Loucy (cell line): ENCODE measurements at regions not wholly inside any gene's neighbourhood (a gene's known extent, or its start where the extent isn't known, plus 50 kb on each side); places are given as distances from the start of the nearest gene placed in this dataset.

ENCODE experiments used
- H2AFZ ChIP-seq: fragments of 200-600 bp; sonication (generic); 2 replicates; pipeline ENCODE4 v1.6.0; 2016; ENCODE audit warnings: antibody characterized with exemption, mild to moderate bottlenecking, low read length, moderate library complexity
- H3F3A ChIP-seq: fragments of 200-600 bp; 2 replicates; pipeline ENCODE4 v1.6.0; 2016; ENCODE audit warnings: antibody characterized with exemption, low read depth, mild to moderate bottlenecking
- H3K27me3 ChIP-seq: fragments of 200-600 bp; sonication (generic); 2 replicates; pipeline ENCODE4 v1.6.1; 2014; ENCODE audit warnings: low read length, mild to moderate bottlenecking; ENCODE audit not compliant: insufficient read depth, poor library complexity, severe bottlenecking
- H3K36me3 ChIP-seq: fragments of 200-600 bp; sonication (generic); 2 replicates; pipeline ENCODE4 v1.6.1; 2016; ENCODE audit warnings: low read length; ENCODE audit not compliant: insufficient read depth
- H3K4me1 ChIP-seq: fragments of 200-600 bp; sonication (generic); 2 replicates; pipeline ENCODE4 v1.5.1; 2014; ENCODE audit warnings: low read length, mild to moderate bottlenecking; ENCODE audit not compliant: insufficient read depth, poor library complexity, severe bottlenecking
- H3K4me2 ChIP-seq: fragments of 200-600 bp; sonication (generic); 2 replicates; pipeline ENCODE4 v1.6.0; 2014; ENCODE audit warnings: antibody characterized with exemption, low read length, low read depth, mild to moderate bottlenecking; ENCODE audit not compliant: poor library complexity, severe bottlenecking
- H3K4me3 ChIP-seq: fragments of 200-600 bp; sonication (generic); 2 replicates; pipeline ENCODE4 v1.5.1; 2014; ENCODE audit warnings: low read length, mild to moderate bottlenecking, mixed read lengths; ENCODE audit not compliant: poor library complexity, severe bottlenecking
- H3K79me2 ChIP-seq: fragments of 200-600 bp; sonication (generic); 2 replicates; pipeline ENCODE4 v1.6.1; 2014; ENCODE audit warnings: low read length; ENCODE audit not compliant: insufficient read depth
- H3K9ac ChIP-seq: fragments of 200-600 bp; sonication (generic); 2 replicates; pipeline ENCODE4 v1.6.0; 2014; ENCODE audit warnings: mild to moderate bottlenecking, low read depth, low read length, moderate library complexity; ENCODE audit not compliant: poor library complexity, severe bottlenecking
- H3K9me2 ChIP-seq: fragments of 200-600 bp; sonication (generic); replicated peaks from 2 replicates; pipeline ENCODE4 v1.6.1; 2016; ENCODE audit warnings: low read depth, low read length, mixed read lengths
- H3K9me3 ChIP-seq: fragments of 200-600 bp; sonication (generic); 2 replicates; pipeline ENCODE4 v1.6.1; 2014; ENCODE audit warnings: mild to moderate bottlenecking, antibody characterized with exemption, low read length, low read depth; ENCODE audit not compliant: insufficient read depth
- H4K20me1 ChIP-seq: fragments of 200-600 bp; sonication (generic); 2 replicates; pipeline ENCODE4 v1.6.0; 2014; ENCODE audit warnings: antibody characterized with exemption, low read length, mild to moderate bottlenecking; ENCODE audit not compliant: insufficient read depth, poor library complexity, severe bottlenecking
- EZH2phosphoT487 ChIP-seq: fragments of 200-600 bp; IDR thresholded peaks from 2 replicates; pipeline ENCODE4 v1.6.1; 2018; ENCODE audit warnings: antibody characterized with exemption, mild to moderate bottlenecking, moderate library complexity, borderline replicate concordance
- TF ChIP-seq, protein P1 (sequence below): fragments of 200-600 bp; sonication (generic); conservative IDR thresholded peaks from 2 replicates; pipeline ENCODE4 v1.5.1; 2014; ENCODE audit warnings: mild to moderate bottlenecking, antibody characterized with exemption, low read length

DNA sequence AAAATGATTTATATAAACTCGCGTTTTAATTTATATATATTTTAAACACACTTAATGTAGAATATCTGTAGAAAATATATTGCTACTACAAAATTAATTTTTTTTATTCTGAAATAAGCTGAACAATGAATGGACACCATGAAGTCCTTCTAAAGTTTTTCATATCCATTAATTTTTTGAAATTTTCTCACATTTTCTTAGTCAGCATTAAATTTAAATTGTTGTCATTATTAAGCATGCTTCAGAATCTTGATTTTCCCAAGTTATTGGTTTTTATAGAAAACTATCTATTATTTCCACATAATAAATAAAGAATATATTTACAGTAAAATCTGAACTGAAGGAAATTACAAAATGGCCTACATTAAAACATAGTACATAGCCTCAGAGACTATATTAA, 1314.9 kb upstream of the CDH6 start:
- Histone ChIP-seq H2AFZ (no peak overlapping the region), H3K36me3 (no peaks in the 10 kb centered on the region), H3K79me2 (no peaks in the 10 kb centered on the region), H4K20me1 (no peaks in the 10 kb centered on the region), H3K4me3 (no peak overlapping the region), H3K4me1 (no peaks in the 10 kb centered on the region), H3K9me2 (no peaks in the 10 kb centered on the region), H3K9me3 (no peaks in the 10 kb centered on the region), H3K4me2 (no peak overlapping the region), H3K27me3 (no peaks in the 10 kb centered on the region), H3K9ac (no peak overlapping the region), H3F3A (no peaks in the 10 kb centered on the region)
- TF ChIP-seq EZH2phosphoT487 = no peak
- TF ChIP-seq, protein P1, sequence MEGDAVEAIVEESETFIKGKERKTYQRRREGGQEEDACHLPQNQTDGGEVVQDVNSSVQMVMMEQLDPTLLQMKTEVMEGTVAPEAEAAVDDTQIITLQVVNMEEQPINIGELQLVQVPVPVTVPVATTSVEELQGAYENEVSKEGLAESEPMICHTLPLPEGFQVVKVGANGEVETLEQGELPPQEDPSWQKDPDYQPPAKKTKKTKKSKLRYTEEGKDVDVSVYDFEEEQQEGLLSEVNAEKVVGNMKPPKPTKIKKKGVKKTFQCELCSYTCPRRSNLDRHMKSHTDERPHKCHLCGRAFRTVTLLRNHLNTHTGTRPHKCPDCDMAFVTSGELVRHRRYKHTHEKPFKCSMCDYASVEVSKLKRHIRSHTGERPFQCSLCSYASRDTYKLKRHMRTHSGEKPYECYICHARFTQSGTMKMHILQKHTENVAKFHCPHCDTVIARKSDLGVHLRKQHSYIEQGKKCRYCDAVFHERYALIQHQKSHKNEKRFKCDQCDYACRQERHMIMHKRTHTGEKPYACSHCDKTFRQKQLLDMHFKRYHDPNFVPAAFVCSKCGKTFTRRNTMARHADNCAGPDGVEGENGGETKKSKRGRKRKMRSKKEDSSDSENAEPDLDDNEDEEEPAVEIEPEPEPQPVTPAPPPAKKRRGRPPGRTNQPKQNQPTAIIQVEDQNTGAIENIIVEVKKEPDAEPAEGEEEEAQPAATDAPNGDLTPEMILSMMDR = no peak

DNA sequence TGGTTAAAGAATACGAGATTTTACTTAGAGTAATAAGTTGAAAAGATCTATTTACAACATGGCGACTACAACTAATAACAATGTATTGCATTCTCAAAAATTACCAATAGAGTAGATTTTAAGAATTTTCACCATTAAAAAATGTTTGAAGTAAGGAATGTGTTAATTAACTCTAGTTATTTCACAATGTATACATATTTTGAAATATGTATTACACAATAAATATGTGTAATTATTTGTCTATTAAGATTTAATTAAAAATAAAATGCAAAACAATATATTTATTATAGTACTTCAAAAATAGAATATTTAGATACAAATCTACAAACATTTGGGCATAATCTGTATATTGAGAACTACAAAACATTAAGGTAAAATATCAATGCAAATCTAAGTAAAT, 1326.3 kb upstream of the CDH6 start:
- Histone ChIP-seq H3K4me2 (no peak overlapping the region), H3K4me1 (no peaks in the 10 kb centered on the region), H3K36me3 (no peaks in the 10 kb centered on the region), H2AFZ (no peak overlapping the region), H3K27me3 (no peaks in the 10 kb centered on the region), H3K9ac (no peak overlapping the region), H4K20me1 (no peaks in the 10 kb centered on the region), H3K4me3 (no peak overlapping the region), H3K79me2 (no peaks in the 10 kb centered on the region), H3K9me2 (no peaks in the 10 kb centered on the region), H3K9me3 (no peaks in the 10 kb centered on the region), H3F3A (no peaks in the 10 kb centered on the region)
- TF ChIP-seq, protein P1 = no peak
- no peak for TF ChIP-seq EZH2phosphoT487

DNA sequence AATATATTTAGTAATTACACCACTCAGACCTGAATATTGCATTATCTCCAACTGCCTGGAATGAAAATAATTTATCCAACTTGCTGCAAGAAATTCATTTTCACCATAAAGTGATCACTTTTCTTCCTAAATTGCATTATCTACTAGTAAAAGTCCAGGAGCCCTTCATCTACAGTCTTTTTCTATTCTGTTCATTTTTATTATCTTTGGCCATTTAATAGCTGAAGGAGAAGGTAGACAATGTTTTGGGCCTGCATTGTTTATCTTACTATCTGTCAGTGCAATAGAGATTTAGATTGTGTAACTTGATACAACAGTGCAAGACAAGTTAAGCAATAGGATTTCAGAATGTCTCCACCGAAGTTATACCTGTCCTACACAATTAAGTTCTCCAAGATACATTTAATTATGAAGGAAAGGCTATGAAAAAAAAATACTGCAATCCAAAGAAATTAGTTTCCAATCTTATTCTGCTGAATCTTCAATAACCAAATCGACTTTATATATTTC, 1339.7 kb upstream of the CDH6 start:
- Histone ChIP-seq H3K4me3 (no peak overlapping the region), H4K20me1 (no peaks in the 10 kb centered on the region), H3F3A (no peaks in the 10 kb centered on the region), H3K36me3 (no peaks in the 10 kb centered on the region), H3K9me3 (no peaks in the 10 kb centered on the region), H3K4me1 (no peaks in the 10 kb centered on the region), H2AFZ (no peak overlapping the region), H3K79me2 (no peaks in the 10 kb centered on the region), H3K27me3 (no peaks in the 10 kb centered on the region), H3K9ac (no peak overlapping the region), H3K9me2 (no peaks in the 10 kb centered on the region), H3K4me2 (no peak overlapping the region)
- TF ChIP-seq, protein P1 = no peak
- TF ChIP-seq EZH2phosphoT487 = no peak
